Endothelial cell of umbilical vein (primary cell): ENCODE measurements at regions not wholly inside any gene's neighbourhood (a gene's known extent, or its start where the extent isn't known, plus 50 kb on each side); places are given as distances from the start of the nearest gene placed in this dataset.

Experiments
- BruUV-seq: library from RNA; stranded (reverse); fragments of 400-500 nt; replicated peaks from 2 replicates; lab custom pipeline; 2021; lab: Mats Ljungman, UMichigan
- CTCF ChIA-PET: fragments of 300-600, 350-600 bp; sonication (Branson Sonifier 250); formaldehyde crosslinking; loops from one replicate; lab custom pipeline; 2021; ENCODE audit warnings: antibody characterized with exemption, inconsistent platforms; lab: Charles Lee
- POLR2A ChIA-PET: fragments of 300-600, 350-600 bp; sonication (Branson Sonifier 250); formaldehyde crosslinking; loops from one replicate; lab custom pipeline; 2021; ENCODE audit warnings: antibody characterized with exemption, inconsistent platforms; lab: Charles Lee
- DNase-seq: peaks from one replicate; pipeline ENCODE4 v3.0.0-alpha.2; 2011; ENCODE audit warnings: low read depth, low spot score
- FAIRE-seq: peaks from 2 replicates; lab custom pipeline; 2011; peaks lifted over from hg19 to GRCh38; lab: Jason Lieb, UNC
- H2AFZ ChIP-seq: 2 replicates; pipeline ENCODE4 v1.6.0; 2012; ENCODE audit warnings: low read depth, low read length, control low read depth, inconsistent platforms
- H3K27ac ChIP-seq: 2 replicates; pipeline ENCODE4 v1.5.1; 2011; ENCODE audit warnings: low read depth, mild to moderate bottlenecking, control low read depth, low read length, moderate library complexity; ENCODE audit not compliant: insufficient read depth
- H3K27me3 ChIP-seq, 2 experiments: 2 replicates each; pipeline versions ENCODE4 v1.6.0 to v1.6.1; 2011; ENCODE audit warnings: low read length in 2 of 2, mixed read lengths in 1 of 2; ENCODE audit not compliant: control insufficient read depth in 2 of 2, insufficient read depth in 2 of 2
- H3K36me3 ChIP-seq, 2 experiments: 2 replicates in 1 of 2; 3 replicates in 1 of 2; pipeline ENCODE4 v1.5.1; 2011; ENCODE audit warnings: low read length in 2 of 2, mild to moderate bottlenecking in 1 of 2, moderate library complexity in 1 of 2; ENCODE audit not compliant: control insufficient read depth in 2 of 2, insufficient read depth in 2 of 2; ENCODE audit errors: extremely low read depth in 1 of 2
- H3K4me1 ChIP-seq: 3 replicates; pipeline ENCODE4 v1.5.1; 2011; ENCODE audit warnings: mild to moderate bottlenecking, low read length; ENCODE audit not compliant: control insufficient read depth, insufficient read depth; ENCODE audit errors: extremely low read depth
- H3K4me2 ChIP-seq: 2 replicates; pipeline ENCODE4 v1.6.1; 2011; ENCODE audit warnings: low read length, control low read depth, mixed read lengths; ENCODE audit not compliant: insufficient read depth
- H3K4me3 ChIP-seq, 3 experiments: fragments of 200-600 bp in 1 of 3; sonication (generic), shearing (Covaris generic) in 1 of 3; replicated peaks in 1 of 3; 2 replicates each; pipeline ENCODE4 v1.5.1; 2011 to 2016; ENCODE audit warnings: control low read depth in 3 of 3, low read length in 3 of 3, mild to moderate bottlenecking in 2 of 3, inconsistent platforms in 1 of 3, low read depth in 1 of 3, moderate library complexity in 1 of 3; ENCODE audit not compliant: insufficient read depth in 1 of 3
- H3K79me2 ChIP-seq: 2 replicates; pipeline ENCODE4 v1.6.0; 2012; ENCODE audit warnings: low read length, inconsistent platforms; ENCODE audit not compliant: control insufficient read depth, insufficient read depth
- H3K9ac ChIP-seq: replicated peaks from 2 replicates; pipeline ENCODE3; 2011; ENCODE audit warnings: low read length, control low read depth; ENCODE audit not compliant: insufficient read depth; ENCODE audit errors: extremely low read depth
- H3K9me1 ChIP-seq: replicated peaks from 3 replicates; pipeline ENCODE4 v1.6.0; 2011; ENCODE audit warnings: mild to moderate bottlenecking, low read length; ENCODE audit not compliant: control insufficient read depth, insufficient read depth; ENCODE audit errors: extremely low read depth
- H3K9me3 ChIP-seq: replicated peaks from 2 replicates; pipeline ENCODE4 v1.5.1; 2012; ENCODE audit warnings: low read length, inconsistent platforms; ENCODE audit not compliant: control insufficient read depth, insufficient read depth
- H4K20me1 ChIP-seq: replicated peaks from 2 replicates; pipeline ENCODE3; 2011; ENCODE audit warnings: mild to moderate bottlenecking, low read length; ENCODE audit not compliant: control insufficient read depth, insufficient read depth; ENCODE audit errors: extremely low read depth
- EZH2 ChIP-seq: IDR thresholded peaks from 2 replicates; pipeline ENCODE4 v1.6.1; 2012; ENCODE audit warnings: borderline replicate concordance, low read depth, mild to moderate bottlenecking, moderate library complexity, low read length, inconsistent platforms; ENCODE audit not compliant: severe bottlenecking
- FOS ChIP-seq: IDR thresholded peaks from 2 replicates; pipeline ENCODE4 v1.6.1; 2011; ENCODE audit warnings: mild to moderate bottlenecking, low read length, moderate library complexity, borderline replicate concordance; ENCODE audit not compliant: insufficient read depth
- GATA2 ChIP-seq: IDR thresholded peaks from 2 replicates; pipeline ENCODE4 v1.7.0; 2011; ENCODE audit warnings: low read depth, mild to moderate bottlenecking, moderate library complexity, mixed read lengths, low read length; ENCODE audit not compliant: insufficient read length, insufficient read depth
- JUN ChIP-seq: IDR thresholded peaks from 2 replicates; pipeline ENCODE4 v1.6.1; 2011; ENCODE audit warnings: borderline replicate concordance, low read depth; ENCODE audit not compliant: insufficient read length, insufficient read depth
- MAX ChIP-seq: IDR thresholded peaks from 2 replicates; pipeline ENCODE4 v1.6.1; 2011; ENCODE audit not compliant: insufficient read depth, insufficient read length
- MYC ChIP-seq: IDR thresholded peaks from one replicate; pipeline ENCODE4 v1.6.1; 2011; ENCODE audit warnings: mild to moderate bottlenecking, low read depth, low read length
- POLR2A ChIP-seq: IDR thresholded peaks from 2 replicates; pipeline ENCODE4 v1.6.1; 2012; ENCODE audit warnings: low read depth, mild to moderate bottlenecking, control low read depth, low read length
- POLR2AphosphoS5 ChIP-seq: IDR thresholded peaks from 2 replicates; pipeline ENCODE4 v1.6.1; 2012; ENCODE audit warnings: low read depth, mild to moderate bottlenecking, control low read depth, low read length, moderate library complexity; ENCODE audit not compliant: insufficient read depth
- dilution Hi-C: fragments of 300-500 bp; cut with MboI; formaldehyde crosslinking; loops from one replicate; pipeline ENCODE4 v1.15.0; 2019; ENCODE audit warnings: low sequenced_read_pairs; ENCODE audit not compliant: extremely low pct_ligation_motif_present
- intact Hi-C: fragments of 100-400 bp; cut with micrococcal nuclease; formaldehyde crosslinking; loops from one replicate; pipeline ENCODE4 v1.10.0; 2022
- TF ChIP-seq, protein P1 (sequence below), 2 donors: IDR thresholded peaks; 1 replicate in 1 of 2; 2 replicates in 1 of 2; pipeline ENCODE4 v1.5.1; 2011; ENCODE audit warnings: low read length in 2 of 2, mild to moderate bottlenecking in 2 of 2, moderate library complexity in 2 of 2, control low read depth in 1 of 2, inconsistent platforms in 1 of 2, low read depth in 1 of 2; ENCODE audit not compliant: insufficient read depth in 1 of 2; ENCODE audit errors: extremely low read depth in 1 of 2

DNA sequence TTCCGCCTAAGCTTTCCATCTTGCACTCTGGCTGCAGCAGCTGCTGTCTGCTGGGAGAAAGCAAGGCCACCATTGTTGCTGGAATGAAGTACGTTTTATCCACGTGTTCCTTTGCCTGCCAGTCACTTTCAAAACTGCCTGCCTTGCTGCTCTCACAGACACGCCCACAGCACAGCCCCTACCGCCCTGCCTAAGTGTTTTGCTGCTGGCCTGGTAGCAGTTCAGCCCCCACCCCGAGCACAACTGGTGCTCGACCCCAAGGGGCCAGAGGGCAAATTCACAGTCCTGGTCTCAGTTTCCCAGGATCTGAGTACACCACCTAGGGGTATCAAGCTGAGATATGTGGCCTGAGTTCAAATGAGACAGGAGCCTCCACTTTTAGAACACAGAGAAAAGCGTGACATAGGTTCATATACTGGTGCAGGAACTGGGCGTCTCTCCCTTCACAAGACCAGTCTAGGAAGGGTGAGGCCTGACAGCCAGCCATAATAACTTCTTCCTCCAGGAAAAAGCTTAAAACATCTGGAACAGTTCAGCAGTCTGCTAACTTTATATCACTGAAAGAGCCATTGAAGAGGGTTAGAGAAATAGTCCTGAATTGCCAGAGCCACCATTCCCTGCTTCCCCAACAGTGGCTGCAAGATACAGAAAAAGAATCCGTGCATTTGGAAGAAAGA is 1012.3 kb downstream of the ZPLD1 start:
- no peak overlapping the region for H2AFZ ChIP-seq
- CTCF ChIA-PET: no interaction called here
- FAIRE-seq (no peak), DNase-seq (no peak)
- H3K4me3 ChIP-seq: no peak overlapping the region
- no peaks in the 10 kb centered on the region for H3K36me3 ChIP-seq
- H4K20me1 ChIP-seq: no peaks in the 10 kb centered on the region
- no peak overlapping the region for H3K27ac ChIP-seq
- H3K27me3 ChIP-seq: no peaks in the 10 kb centered on the region
- dilution Hi-C loops (no loop called here), intact Hi-C loops (no loop called here)
- BruUV-seq: no TSS peak
- H3K4me1 ChIP-seq: no peaks in the 10 kb centered on the region
- no peaks in the 10 kb centered on the region for H3K9me1 ChIP-seq
- no peak overlapping the region for H3K9ac ChIP-seq
- no peaks in the 10 kb centered on the region for H3K9me3 ChIP-seq
- POLR2A ChIA-PET: no interaction called here
- H3K4me2 ChIP-seq: no peak overlapping the region
- TF ChIP-seq, protein P1, sequence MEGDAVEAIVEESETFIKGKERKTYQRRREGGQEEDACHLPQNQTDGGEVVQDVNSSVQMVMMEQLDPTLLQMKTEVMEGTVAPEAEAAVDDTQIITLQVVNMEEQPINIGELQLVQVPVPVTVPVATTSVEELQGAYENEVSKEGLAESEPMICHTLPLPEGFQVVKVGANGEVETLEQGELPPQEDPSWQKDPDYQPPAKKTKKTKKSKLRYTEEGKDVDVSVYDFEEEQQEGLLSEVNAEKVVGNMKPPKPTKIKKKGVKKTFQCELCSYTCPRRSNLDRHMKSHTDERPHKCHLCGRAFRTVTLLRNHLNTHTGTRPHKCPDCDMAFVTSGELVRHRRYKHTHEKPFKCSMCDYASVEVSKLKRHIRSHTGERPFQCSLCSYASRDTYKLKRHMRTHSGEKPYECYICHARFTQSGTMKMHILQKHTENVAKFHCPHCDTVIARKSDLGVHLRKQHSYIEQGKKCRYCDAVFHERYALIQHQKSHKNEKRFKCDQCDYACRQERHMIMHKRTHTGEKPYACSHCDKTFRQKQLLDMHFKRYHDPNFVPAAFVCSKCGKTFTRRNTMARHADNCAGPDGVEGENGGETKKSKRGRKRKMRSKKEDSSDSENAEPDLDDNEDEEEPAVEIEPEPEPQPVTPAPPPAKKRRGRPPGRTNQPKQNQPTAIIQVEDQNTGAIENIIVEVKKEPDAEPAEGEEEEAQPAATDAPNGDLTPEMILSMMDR (IDR thresholded peaks at IDR 0.05; ENCODE audit: extremely low read depth in 1 of 2, insufficient read depth in 1 of 2, low read depth in 1 of 2, low read length in 2 of 2): no peak
- TF ChIP-seq JUN: no peak
- no peak for TF ChIP-seq POLR2AphosphoS5
- no peak for TF ChIP-seq FOS
- TF ChIP-seq EZH2: no peak
- no peak for TF ChIP-seq MYC
- TF ChIP-seq POLR2A: no peak
- no peak for TF ChIP-seq MAX
- no peak for TF ChIP-seq GATA2
- H3K79me2 ChIP-seq: no peaks in the 10 kb centered on the region
